ENCODE measurements at regions not wholly inside any gene's neighbourhood (a gene's known extent, or its start where the extent isn't known, plus 50 kb on each side); places are given as distances from the start of the nearest gene placed in this dataset.

DNA sequence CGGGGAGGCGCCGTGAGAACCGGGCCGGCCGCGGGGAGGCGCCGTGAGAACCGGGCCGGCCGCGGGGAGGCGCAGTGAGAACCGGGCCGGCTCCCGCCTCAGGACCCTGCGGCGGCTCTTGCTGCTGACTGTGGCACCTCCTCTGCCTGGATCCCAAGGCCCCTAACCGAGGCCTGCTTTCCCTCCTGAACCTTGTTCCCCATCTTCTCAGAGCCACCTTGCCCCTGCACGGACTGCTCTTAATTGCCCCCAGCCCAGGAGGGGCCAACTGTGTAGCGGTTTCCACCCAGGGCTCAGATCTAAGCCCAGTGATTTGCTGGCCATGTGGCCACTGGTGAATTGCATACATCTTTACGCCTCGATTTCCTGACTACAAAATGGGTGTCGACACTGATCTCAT, 112.2 kb upstream of the B3GAT1 start:
- TF ChIP-seq GATA1 (IDR thresholded peaks at IDR 0.05; ENCODE audit: low read depth, low read length) (no peak), POLR2A (IDR thresholded peaks at IDR 0.05; ENCODE audit: low read length) (no peak)
- no peak for DNase-seq

DNA sequence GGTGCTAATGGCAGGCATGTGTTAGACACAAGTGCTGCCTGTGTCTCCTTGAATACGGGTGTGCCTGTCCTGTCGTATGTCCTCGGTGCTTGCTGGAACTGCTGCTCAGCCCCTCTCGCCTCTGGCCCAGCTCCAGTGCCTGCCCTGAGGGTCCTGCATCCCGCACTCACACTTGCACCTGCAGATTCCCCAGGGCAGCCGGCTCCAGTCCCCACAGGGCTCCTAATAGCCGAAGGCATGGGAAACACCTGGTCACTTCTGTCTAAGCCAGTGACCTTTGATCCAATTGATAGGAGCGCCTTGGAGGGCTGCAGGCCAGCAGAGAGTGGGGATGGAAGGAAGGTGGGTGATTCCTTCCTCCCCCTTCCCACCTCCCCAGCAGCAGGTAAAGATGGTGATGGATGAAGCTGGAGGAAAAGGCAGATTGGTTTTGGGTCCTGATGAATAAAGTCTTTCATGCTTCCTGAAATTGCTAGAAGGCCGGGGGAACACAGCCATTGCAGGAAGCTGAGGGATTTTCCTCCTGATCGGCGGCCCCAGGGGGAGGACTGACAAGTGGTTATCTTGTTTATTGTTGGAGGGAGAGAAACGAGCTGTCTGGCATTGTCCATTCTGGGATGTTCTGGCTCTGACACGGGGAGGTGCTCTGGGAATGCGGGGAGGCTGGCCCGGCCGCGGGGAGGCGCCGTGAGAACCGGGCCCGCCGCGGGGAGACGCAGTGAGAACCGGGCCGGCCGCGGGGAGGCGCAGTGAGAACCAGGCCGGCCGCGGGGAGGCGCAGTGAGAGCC, 110.9 kb upstream of the B3GAT1 start:
- no peak for DNase-seq
- no peak for TF ChIP-seq GATA1 (IDR thresholded peaks at IDR 0.05; ENCODE audit: low read depth, low read length)

DNA sequence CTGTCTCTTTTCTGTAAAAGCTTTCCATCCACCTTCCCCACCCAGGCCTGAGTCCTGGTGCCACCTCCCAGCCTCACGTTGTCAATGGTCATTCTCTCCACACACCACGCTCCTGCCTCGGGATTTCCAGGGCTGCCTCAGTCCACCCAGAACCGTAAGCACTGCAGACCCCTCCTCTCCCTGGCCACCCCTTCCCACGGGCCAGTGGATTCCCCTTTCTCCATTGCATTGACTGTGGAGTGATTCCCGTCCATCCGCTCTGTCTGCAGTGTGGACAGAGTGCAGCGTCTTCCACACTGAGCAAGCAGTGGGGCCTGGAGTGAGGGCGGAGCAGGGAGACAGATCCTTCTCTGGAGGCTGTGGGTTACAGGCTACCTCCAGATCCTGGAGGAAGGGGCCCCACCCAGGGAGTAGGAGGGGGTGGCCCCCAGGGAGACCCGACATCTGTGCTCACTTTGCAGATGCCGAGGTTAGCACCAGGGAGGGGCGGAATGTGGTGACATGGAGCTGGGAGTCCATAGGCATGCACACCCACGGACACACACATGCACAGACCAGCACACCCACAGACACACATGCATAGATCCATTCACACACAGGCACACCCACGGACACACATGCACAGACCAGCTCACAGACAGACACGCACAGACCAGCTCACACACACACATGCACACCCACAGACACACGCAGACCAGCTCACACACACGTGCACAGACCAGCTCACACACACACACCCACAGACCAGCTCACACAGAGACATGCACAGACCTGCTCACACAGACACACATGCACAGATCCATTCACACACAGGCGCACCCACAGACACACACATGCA, 109.6 kb upstream of the B3GAT1 start:
- no peak for DNase-seq
- no peak for TF ChIP-seq GATA1 (IDR thresholded peaks at IDR 0.05; ENCODE audit: low read depth, low read length)
- no peak for TF ChIP-seq POLR2A (IDR thresholded peaks at IDR 0.05; ENCODE audit: low read length)

DNA sequence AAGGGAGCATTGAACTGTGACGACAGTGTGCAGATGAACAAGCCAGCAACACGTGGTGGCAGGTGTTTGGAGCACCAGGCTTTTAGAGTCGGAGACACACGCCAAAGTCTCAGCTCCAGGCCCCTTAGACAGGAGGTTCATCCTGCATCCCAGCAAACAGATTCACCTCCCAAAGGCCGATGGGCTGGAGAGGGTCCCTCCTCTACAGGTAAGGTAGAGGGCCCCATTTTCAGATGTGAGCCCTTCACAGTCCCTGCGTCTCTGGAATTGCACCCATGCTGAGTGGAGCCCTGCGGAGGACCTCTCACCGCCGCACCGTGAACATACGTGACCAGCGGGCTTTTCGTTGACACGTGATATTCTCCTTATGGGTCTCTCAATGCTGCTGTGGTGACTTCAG, 109.0 kb upstream of the B3GAT1 start:
- no peak for TF ChIP-seq GATA1 (IDR thresholded peaks at IDR 0.05; ENCODE audit: low read depth, low read length)
- TF ChIP-seq POLR2A (IDR thresholded peaks at IDR 0.05; ENCODE audit: low read length) = no peak
- DNase-seq = no peak

DNA sequence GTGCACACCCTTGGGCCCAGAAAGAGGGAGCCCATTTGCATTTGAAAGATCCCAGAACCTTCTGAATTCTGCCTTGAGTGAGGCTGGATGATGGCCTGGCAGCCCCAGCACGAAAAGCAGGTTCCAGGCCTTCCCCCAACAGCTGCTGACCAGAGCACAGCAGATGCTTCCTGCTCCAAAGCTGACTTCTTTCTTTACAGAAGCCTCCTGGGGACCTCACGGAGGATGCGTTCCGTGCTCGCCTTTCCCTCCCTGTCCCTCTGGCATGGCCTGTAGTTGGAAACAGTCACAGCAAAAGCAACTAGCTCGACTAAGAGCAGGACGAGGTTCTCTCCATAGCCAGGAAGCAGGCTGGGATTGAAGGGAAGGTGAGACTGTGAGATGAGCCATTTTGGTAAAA, 107.7 kb upstream of the B3GAT1 start:
- DNase-seq = no peak
- TF ChIP-seq POLR2A (IDR thresholded peaks at IDR 0.05; ENCODE audit: low read length) (no peak), GATA1 (IDR thresholded peaks at IDR 0.05; ENCODE audit: low read depth, low read length) (no peak)

DNA sequence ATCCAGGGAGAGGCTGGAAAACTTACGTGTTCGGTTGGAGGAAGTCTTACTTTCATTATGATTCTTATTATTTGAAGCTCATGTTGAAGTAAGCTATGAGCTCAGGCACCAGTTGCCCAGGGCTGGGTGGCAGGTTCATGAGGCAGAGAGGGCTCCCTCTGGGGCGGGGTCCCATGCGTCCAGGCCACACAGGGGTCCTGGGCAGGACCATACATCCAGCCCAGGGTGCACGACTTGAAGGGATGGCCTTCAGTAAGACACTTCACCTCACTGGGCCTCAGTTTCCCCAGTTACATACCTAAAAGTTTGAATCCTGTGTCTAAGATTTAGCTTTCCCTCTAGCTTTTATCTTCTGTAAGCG, 107.3 kb upstream of the B3GAT1 start:
- TF ChIP-seq GATA1 (IDR thresholded peaks at IDR 0.05; ENCODE audit: low read depth, low read length) = no peak
- TF ChIP-seq POLR2A (IDR thresholded peaks at IDR 0.05; ENCODE audit: low read length) = no peak

DNA sequence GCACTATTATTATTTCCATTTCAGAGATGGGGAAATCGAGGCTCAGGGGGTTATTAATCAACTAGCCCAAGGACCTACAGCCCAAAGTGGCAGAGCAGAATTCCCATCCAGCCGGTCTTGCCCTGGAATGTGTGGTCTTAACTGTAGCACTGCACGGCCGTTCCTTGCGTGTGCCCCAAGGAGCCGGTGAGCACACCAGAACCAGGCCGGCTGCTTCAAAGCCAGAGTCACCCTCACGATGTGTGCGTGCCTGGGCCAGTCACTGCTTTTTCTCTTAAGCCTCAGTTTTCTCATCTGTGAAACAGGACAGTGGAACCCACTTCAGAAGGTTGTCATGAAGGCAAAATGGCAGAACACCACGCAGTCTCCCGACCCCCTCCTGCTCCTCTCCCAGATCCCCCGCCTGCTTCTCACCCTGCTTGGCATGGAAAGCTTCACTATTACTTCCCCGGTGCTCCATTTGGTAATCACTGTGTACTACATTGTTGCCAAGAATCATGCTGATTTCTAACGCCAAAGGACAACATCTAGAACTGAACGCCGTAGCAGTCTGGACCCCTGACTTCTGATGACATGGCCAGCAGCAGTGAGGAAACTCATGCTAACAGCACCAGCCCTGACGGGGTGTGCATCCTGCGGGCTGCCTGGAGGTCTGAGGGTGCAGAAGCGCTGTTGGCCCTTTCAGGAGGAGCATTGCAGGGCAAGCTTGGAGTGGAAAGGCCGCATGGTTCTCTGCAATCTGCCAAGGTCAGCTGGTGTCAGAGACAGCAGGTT, 106.8 kb upstream of the B3GAT1 start:
- DNase-seq = no peak
- TF ChIP-seq GATA1 (IDR thresholded peaks at IDR 0.05; ENCODE audit: low read depth, low read length) (no peak), POLR2A (IDR thresholded peaks at IDR 0.05; ENCODE audit: low read length) (no peak)

More for the DNA sequence above, 107.3 kb upstream of the B3GAT1 start:
- DNase-seq = no peak

DNA sequence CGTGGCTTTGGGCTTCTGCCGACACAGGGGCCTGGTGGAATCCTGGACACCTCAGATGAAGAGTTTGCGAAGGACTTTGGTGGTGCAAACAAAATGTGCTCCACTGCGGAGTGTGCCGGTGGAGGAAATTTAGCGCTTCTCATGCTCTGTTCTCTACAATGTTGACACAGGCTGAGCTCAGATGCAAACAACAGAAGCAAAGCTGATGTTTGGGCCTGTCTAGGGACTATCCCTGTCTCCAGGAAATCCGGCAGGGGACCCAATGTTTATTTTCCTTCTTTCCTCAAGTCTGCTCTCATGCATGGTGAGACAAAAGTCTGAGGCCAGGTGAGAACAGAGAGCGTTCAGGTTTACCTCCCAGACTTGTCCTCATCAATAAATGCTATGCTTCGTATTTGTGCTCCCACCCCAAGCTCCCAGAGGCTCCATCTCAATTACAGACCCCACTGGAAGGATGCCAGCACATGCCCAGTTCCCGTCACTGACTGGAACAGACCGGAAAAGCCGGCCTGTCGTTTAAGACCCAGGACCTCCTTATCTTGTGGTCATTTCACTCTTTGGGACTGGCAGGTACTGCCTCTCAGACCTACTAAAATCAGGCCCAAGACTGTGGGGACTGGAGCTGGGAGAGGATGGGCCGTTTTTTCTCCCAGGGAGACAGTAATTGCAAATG, 105.7 kb upstream of the B3GAT1 start:
- TF ChIP-seq POLR2A (IDR thresholded peaks at IDR 0.05; ENCODE audit: low read length) (no peak), GATA1 (IDR thresholded peaks at IDR 0.05; ENCODE audit: low read depth, low read length) (no peak)
- no peak for DNase-seq

DNA sequence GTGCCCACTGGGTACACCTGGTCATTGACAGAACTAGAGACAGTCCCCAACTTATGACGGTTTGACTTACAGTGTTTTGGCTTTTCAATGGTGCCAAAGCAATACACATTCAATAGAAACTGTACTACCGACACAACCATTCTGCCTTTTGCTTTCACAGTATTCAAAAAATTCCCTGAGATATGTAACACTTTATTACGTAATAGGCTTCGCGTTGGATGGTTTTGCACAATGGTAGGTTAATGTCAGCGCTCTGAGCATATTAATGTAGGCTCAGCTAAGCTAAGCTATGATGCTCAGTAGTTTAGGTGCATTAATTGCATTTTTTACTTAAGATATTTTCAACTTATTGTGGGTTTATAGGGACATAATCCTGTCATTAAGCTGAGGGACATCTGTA, 105.1 kb upstream of the B3GAT1 start:
- TF ChIP-seq POLR2A (IDR thresholded peaks at IDR 0.05; ENCODE audit: low read length) = no peak
- no peak for TF ChIP-seq GATA1 (IDR thresholded peaks at IDR 0.05; ENCODE audit: low read depth, low read length)
- DNase-seq = no peak

DNA sequence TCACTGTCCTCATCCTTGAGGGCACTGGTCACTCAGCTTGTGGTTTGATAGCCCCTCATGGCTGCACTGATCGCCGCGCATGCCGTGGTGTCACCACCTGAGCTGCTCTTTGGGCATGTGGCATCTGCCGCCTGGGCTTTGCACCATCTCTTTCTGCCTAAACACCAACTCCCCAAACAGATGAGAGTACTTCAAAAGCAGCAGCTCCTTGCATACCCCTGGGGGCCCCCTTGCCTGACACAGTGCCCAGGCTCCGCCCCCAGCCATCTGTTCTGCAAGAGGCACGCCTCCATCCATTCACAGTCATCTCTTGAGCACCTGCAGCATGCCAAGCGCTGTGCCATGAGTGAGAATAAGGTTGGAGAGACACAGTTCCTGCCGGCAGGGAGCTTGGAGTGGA, 104.5 kb upstream of the B3GAT1 start:
- TF ChIP-seq POLR2A (IDR thresholded peaks at IDR 0.05; ENCODE audit: low read length) (no peak), GATA1 (IDR thresholded peaks at IDR 0.05; ENCODE audit: low read depth, low read length) (no peak)
- DNase-seq = no peak

DNA sequence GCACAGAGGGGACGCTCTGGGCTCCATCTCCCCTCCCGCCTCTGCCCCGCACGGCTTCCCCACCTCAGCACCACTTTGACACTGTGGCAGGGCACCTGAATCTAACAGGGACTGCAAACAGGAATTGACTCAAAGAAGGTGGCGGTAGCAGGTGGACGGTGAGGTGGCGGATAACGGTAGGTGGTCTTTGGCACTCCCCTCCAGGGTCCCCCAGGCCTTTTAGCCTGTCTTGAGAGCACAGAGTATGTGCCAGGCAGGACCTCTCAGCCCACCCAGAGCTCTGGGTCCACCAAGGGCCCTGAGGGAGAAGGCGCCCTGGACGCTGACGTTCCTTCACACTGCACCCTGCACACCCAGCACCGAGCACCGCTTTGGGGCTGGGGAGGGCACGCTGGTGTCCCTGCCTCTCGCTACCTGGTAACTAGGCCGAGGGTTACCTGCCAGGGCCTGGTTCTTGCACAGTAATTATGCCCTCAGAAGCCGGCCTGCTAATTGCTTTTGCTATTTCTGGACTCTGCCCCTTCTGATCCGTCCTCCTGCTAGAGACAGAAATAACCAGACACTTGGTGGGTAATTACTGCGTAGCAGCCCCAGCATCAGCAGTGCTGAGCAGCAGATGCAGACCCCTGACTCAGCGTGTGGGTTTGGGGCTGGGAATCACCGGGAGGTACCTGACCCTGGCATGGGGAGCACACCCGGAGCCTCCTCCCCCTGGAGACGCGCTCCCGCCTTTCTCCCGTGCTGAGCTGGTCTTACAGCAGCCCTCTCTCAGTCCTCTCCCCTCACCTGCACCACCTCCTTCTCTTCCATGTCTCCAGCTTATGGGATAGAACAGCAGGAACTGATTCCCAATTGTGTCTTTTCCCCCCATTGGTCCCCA, 103.3 kb upstream of the B3GAT1 start:
- TF ChIP-seq GATA1 (IDR thresholded peaks at IDR 0.05; ENCODE audit: low read depth, low read length) (no peak), POLR2A (IDR thresholded peaks at IDR 0.05; ENCODE audit: low read length) (no peak)
- DNase-seq = no peak

DNA sequence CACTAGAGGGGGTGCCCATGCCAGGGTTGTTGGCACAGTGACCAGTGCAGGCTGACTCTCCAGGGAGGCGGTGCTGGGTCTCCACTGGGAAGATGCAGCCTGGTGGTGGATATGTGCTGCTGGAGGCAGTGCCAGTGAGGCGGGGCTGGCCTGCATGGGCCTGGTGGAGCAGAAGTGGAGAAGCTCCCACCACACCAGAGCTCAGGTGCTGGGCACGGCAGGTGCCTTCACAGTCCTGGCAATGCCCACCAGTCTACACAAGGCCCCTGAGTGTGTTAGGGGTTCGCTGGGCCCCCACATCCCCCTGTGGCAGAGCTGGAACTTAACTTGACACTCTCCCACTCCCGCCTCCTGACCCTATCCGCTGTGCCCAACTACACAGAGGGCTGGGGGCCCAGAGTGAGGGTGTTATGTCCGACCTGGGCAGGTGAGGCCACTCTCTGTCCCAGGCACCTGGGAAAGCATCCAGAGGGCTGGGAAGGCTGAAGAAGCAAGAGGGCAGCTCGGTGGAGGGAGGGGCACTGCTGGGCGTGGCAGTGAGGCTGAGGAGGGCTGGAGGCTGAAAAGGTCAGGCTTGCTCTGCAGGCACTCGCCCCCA, 102.4 kb upstream of the B3GAT1 start:
- no peak for DNase-seq
- TF ChIP-seq POLR2A (IDR thresholded peaks at IDR 0.05; ENCODE audit: low read length) (no peak), GATA1 (IDR thresholded peaks at IDR 0.05; ENCODE audit: low read depth, low read length) (no peak)
